Prostate gland (tissue), 2 donors: ENCODE measurements at regions not wholly inside any gene's neighbourhood (a gene's known extent, or its start where the extent isn't known, plus 50 kb on each side); places are given as distances from the start of the nearest gene placed in this dataset.

Source experiments
- DNase-seq: peaks from one replicate; pipeline ENCODE4 v3.0.0-alpha.2; 2019; ENCODE audit warnings: low spot score
- H3K27ac ChIP-seq, 2 donors: fragments of 200-600 bp; sonication (generic); 2 replicates each; pipeline ENCODE4 v1.5.1; 2017 to 2019
- H3K27me3 ChIP-seq: fragments of 200-600 bp; sonication (generic); replicated peaks from 2 replicates; pipeline ENCODE4 v1.5.1; 2019; ENCODE audit not compliant: insufficient read depth
- H3K36me3 ChIP-seq, 2 donors: fragments of 200-600 bp; sonication (generic); 1 replicate in 1 of 2; 2 replicates in 1 of 2; pipeline versions ENCODE4 v1.5.1 to v1.8.1; 2017 to 2019
- H3K4me1 ChIP-seq: fragments of 200-600 bp; sonication (generic); replicated peaks from 2 replicates; pipeline ENCODE4 v1.5.1; 2019
- H3K4me3 ChIP-seq, 2 donors: fragments of 200-600 bp; sonication (generic); 2 replicates each; pipeline ENCODE4 v1.5.1; 2017 to 2019
- H3K9me3 ChIP-seq: fragments of 200-600 bp; sonication (generic); 2 replicates; pipeline ENCODE4 v1.5.1; 2017
- POLR2A ChIP-seq: fragments of 450-650 bp; IDR thresholded peaks from one replicate; pipeline ENCODE4 v1.6.1; 2016; ENCODE audit warnings: antibody characterized with exemption, mild to moderate bottlenecking
- POLR2AphosphoS5 ChIP-seq: sonication (generic); formaldehyde crosslinking; IDR thresholded peaks from one replicate; pipeline ENCODE4 v1.6.1; 2017; ENCODE audit warnings: antibody characterized with exemption
- WGBS: methylation state at CpG from one replicate; pipeline ENCODE4 v1.1.5; 2018; 5-methylcytosine and 5-hydroxymethylcytosine counted together
- intact Hi-C: fragments of 100-400 bp; cut with DNase I; formaldehyde crosslinking; loops from one replicate; pipeline ENCODE4 v1.14.2; 2022
- TF ChIP-seq, protein P1 (sequence below), 4 experiments: fragments of 200-600 bp in 2 of 4; fragments of 450-650 bp in 2 of 4; sonication (generic) in 2 of 4; IDR thresholded peaks; 1 replicate in 3 of 4; 2 replicates in 1 of 4; pipeline ENCODE4 v1.5.1; 2016 to 2019; ENCODE audit warnings: antibody characterized with exemption in 4 of 4, mild to moderate bottlenecking in 2 of 4, moderate library complexity in 2 of 4

- Histone ChIP-seq H3K4me1 (no peaks in the 10 kb centered on the region), H3K27me3 (no peaks in the 10 kb centered on the region), H3K4me3 (no peak overlapping the region), H3K36me3 (no peaks in the 10 kb centered on the region), H3K9me3 (no peaks in the 10 kb centered on the region), H3K27ac (no peak overlapping the region)
- TF ChIP-seq POLR2AphosphoS5 (no peak), POLR2A (no peak)
- TF ChIP-seq, protein P1, sequence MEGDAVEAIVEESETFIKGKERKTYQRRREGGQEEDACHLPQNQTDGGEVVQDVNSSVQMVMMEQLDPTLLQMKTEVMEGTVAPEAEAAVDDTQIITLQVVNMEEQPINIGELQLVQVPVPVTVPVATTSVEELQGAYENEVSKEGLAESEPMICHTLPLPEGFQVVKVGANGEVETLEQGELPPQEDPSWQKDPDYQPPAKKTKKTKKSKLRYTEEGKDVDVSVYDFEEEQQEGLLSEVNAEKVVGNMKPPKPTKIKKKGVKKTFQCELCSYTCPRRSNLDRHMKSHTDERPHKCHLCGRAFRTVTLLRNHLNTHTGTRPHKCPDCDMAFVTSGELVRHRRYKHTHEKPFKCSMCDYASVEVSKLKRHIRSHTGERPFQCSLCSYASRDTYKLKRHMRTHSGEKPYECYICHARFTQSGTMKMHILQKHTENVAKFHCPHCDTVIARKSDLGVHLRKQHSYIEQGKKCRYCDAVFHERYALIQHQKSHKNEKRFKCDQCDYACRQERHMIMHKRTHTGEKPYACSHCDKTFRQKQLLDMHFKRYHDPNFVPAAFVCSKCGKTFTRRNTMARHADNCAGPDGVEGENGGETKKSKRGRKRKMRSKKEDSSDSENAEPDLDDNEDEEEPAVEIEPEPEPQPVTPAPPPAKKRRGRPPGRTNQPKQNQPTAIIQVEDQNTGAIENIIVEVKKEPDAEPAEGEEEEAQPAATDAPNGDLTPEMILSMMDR (IDR thresholded peaks at IDR 0.05), result no peak
- 93% methylated on average over 4 of the region's 4 CpGs for WGBS
- intact Hi-C loops, result no loop called here
- DNase-seq, result no peak
Observed at GRCh38 chr5:156189628-156190027, 137.3 kb upstream of the SGCD start.

DNA sequence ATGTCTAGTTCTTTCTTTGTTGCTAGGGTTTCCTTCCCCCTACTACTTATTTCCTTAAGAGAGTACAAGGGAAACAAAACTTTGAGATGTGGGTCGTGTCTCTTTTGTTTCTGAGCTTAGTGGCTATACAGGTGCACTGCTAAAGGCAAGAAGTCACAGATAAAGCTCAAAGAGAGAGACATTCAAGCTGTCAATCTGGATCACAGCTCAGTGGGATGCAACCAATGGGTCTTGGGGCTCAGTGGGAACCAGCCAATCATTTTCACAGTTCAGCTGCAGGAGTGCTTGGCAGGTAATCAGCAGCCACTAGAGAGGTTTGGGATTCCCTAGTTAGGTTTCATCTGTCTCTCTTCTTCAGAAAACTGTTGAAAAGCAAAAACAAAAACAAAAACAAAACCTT lies 135.4 kb upstream of the SGCD start:
- Histone ChIP-seq H3K36me3 (no peaks in the 10 kb centered on the region), H3K9me3 (no peaks in the 10 kb centered on the region), H3K27me3 (no peaks in the 10 kb centered on the region), H3K4me1 (no peaks in the 10 kb centered on the region), H3K27ac (no peak overlapping the region), H3K4me3 (no peak overlapping the region)
- no peak for DNase-seq
- 68% methylated on average over 1 of the region's 1 CpG for WGBS
- intact Hi-C loops, result no loop called here
- no peak for TF ChIP-seq POLR2A
- TF ChIP-seq, protein P1 (IDR thresholded peaks at IDR 0.05), result no peak

DNA sequence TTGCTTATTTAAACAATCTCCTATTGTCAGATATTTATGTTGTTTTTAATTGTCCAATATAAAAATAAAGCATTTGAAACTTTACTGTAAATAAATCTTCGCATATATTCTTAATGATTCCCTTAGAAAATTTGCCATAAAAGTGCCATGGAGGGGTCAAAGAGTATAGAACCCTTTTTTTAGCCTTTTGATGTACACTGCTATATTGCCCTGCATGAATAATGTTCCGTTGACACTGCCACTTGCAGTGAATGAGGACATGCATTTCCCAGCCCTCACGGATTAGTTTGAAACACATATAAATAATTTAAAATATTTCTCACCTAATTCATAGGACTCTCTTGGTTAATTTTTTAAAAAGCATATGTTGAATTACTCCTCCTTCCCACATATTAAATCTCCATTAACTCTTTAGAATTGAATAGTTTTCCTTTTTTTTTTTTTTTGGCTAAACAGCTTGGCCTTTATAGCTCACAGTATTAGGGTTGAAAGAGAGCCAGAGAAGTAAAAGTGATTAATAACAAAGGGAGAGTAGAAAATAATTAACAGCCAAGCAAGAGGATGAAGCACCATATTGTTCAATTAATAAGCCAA lies 129.8 kb upstream of the SGCD start:
- no peak overlapping the region for H3K4me3 ChIP-seq
- 55% methylated on average over 3 of the region's 3 CpGs for WGBS

DNA sequence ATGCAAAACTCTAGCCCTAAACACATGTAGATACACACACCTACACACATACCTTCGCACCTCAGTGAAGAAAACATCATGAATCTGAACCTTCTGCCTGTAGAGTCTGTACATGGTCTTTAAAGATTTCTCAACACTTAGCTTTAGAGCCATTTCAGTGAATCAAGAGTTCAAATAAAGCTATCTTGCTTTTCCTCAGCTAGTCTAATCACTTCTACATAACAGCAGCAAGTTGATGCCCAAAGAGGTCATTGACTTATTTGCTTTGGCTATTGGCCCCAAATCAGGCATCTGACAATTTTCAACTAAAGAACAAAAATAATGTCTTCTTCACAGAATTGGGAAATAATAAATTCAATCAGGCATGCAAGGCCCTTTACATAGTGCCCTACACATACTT lies 127.9 kb upstream of the SGCD start:
- 90% methylated on average over 1 of the region's 1 CpG for WGBS
- intact Hi-C loops, result no loop called here

More for the DNA sequence above, 129.8 kb upstream of the SGCD start:
- no peaks in the 10 kb centered on the region for H3K27me3 ChIP-seq
- no peaks in the 10 kb centered on the region for H3K36me3 ChIP-seq
- no peaks in the 10 kb centered on the region for H3K9me3 ChIP-seq
- intact Hi-C loops, result no loop called here
- no peaks in the 10 kb centered on the region for H3K4me1 ChIP-seq
- no peak for DNase-seq
- H3K27ac ChIP-seq, result no peak overlapping the region
- no peak for TF ChIP-seq POLR2A
- TF ChIP-seq POLR2AphosphoS5, result no peak
- TF ChIP-seq, protein P1 (IDR thresholded peaks at IDR 0.05), result no peak

More for the DNA sequence above, 127.9 kb upstream of the SGCD start:
- Histone ChIP-seq H3K4me3 (no peak overlapping the region), H3K9me3 (no peaks in the 10 kb centered on the region), H3K36me3 (no peaks in the 10 kb centered on the region), H3K27me3 (no peaks in the 10 kb centered on the region), H3K27ac (no peak overlapping the region), H3K4me1 (no peaks in the 10 kb centered on the region)
- DNase-seq, result no peak
- no peak for TF ChIP-seq POLR2A
- TF ChIP-seq, protein P1 (IDR thresholded peaks at IDR 0.05), result no peak
- TF ChIP-seq POLR2AphosphoS5, result no peak
